Liver (tissue), 8 donors: ENCODE measurements at regions not wholly inside any gene's neighbourhood (a gene's known extent, or its start where the extent isn't known, plus 50 kb on each side); places are given as distances from the start of the nearest gene placed in this dataset.

ENCODE experiments used
- DNase-seq: peaks from one replicate; pipeline ENCODE4 v3.0.0-alpha.2; 2017; ENCODE audit warnings: low spot score
- H3K27ac ChIP-seq, 2 donors: one replicate each; pipeline ENCODE4 v1.7.0; 2013; ENCODE audit warnings: inconsistent platforms in 2 of 2, low read length in 2 of 2, control low read depth in 1 of 2, low read depth in 1 of 2, mild to moderate bottlenecking in 1 of 2
- H3K27me3 ChIP-seq, 4 donors: one replicate each; pipeline versions ENCODE4 v1.6.1 to v1.7.0; 2013; ENCODE audit warnings: low read length in 3 of 4, inconsistent platforms in 1 of 4, mild to moderate bottlenecking in 1 of 4, moderate library complexity in 1 of 4; ENCODE audit not compliant: control insufficient read depth in 4 of 4, insufficient read depth in 4 of 4
- H3K36me3 ChIP-seq, 4 donors: one replicate each; pipeline versions ENCODE4 v1.6.1 to v1.7.0; 2013; ENCODE audit warnings: low read length in 3 of 4, mild to moderate bottlenecking in 3 of 4, low read depth in 1 of 4, moderate library complexity in 1 of 4; ENCODE audit not compliant: control insufficient read depth in 4 of 4, insufficient read depth in 3 of 4
- H3K4me1 ChIP-seq, 4 donors: one replicate each; pipeline versions ENCODE4 v1.6.1 to v1.7.0; 2013; ENCODE audit warnings: low read length in 3 of 4, mild to moderate bottlenecking in 3 of 4, moderate library complexity in 1 of 4; ENCODE audit not compliant: control insufficient read depth in 4 of 4, insufficient read depth in 4 of 4
- H3K4me3 ChIP-seq, 3 donors: one replicate each; pipeline versions ENCODE4 v1.6.1 to v1.7.0; 2013; ENCODE audit warnings: low read length in 3 of 3, control low read depth in 1 of 3, low read depth in 1 of 3, mild to moderate bottlenecking in 1 of 3
- H3K9ac ChIP-seq, 2 donors: one replicate each; pipeline ENCODE4 v1.7.0; 2013; ENCODE audit warnings: low read length in 2 of 2, mild to moderate bottlenecking in 2 of 2, moderate library complexity in 2 of 2, control low read depth in 1 of 2, low read depth in 1 of 2
- H3K9me3 ChIP-seq, 4 donors: one replicate each; pipeline versions ENCODE4 v1.6.1 to v1.7.0; 2013; ENCODE audit warnings: low read length in 3 of 4; ENCODE audit not compliant: control insufficient read depth in 4 of 4
- EGR1 ChIP-seq, 2 donors: IDR thresholded peaks; 2 replicates each; pipeline ENCODE4 v1.6.1; 2016 to 2018; ENCODE audit warnings: antibody characterized with exemption in 2 of 2, low read depth in 2 of 2
- FOXA1 ChIP-seq: IDR thresholded peaks from 2 replicates; pipeline ENCODE4 v1.6.1; 2016; ENCODE audit warnings: antibody characterized with exemption
- FOXA2 ChIP-seq: IDR thresholded peaks from 2 replicates; pipeline ENCODE4 v1.6.1; 2016; ENCODE audit warnings: antibody characterized with exemption
- GABPA ChIP-seq, 2 donors: IDR thresholded peaks in 1 of 2; conservative IDR thresholded peaks in 1 of 2; 2 replicates each; pipeline ENCODE4 v1.6.1; 2016; ENCODE audit warnings: antibody characterized with exemption in 2 of 2, mild to moderate bottlenecking in 1 of 2, moderate library complexity in 1 of 2
- HNF4A ChIP-seq, 2 donors: conservative IDR thresholded peaks; 2 replicates each; pipeline ENCODE4 v1.6.1; 2016; ENCODE audit warnings: antibody characterized with exemption in 2 of 2, mild to moderate bottlenecking in 2 of 2
- HNF4G ChIP-seq: IDR thresholded peaks from 2 replicates; pipeline ENCODE4 v1.6.1; 2016; ENCODE audit warnings: antibody characterized with exemption
- JUND ChIP-seq, 2 donors: IDR thresholded peaks; 2 replicates each; pipeline ENCODE4 v1.6.1; 2016; ENCODE audit warnings: antibody characterized with exemption in 2 of 2
- NR2F2 ChIP-seq: IDR thresholded peaks from 2 replicates; pipeline ENCODE4 v1.6.1; 2016; ENCODE audit warnings: antibody characterized with exemption
- RAD21 ChIP-seq, 2 donors: IDR thresholded peaks; 2 replicates each; pipeline ENCODE4 v1.6.1; 2016; ENCODE audit warnings: antibody characterized with exemption in 2 of 2, mild to moderate bottlenecking in 2 of 2
- RXRA ChIP-seq, 2 donors: IDR thresholded peaks; 2 replicates each; pipeline ENCODE4 v1.6.1; 2017 to 2018; ENCODE audit warnings: antibody characterized with exemption in 2 of 2, mild to moderate bottlenecking in 1 of 2
- SP1 ChIP-seq: IDR thresholded peaks from 2 replicates; pipeline ENCODE4 v1.6.1; 2018; ENCODE audit warnings: antibody characterized with exemption, mild to moderate bottlenecking
- TAF1 ChIP-seq: conservative IDR thresholded peaks from 2 replicates; pipeline ENCODE4 v1.6.1; 2016; ENCODE audit warnings: antibody characterized with exemption, mild to moderate bottlenecking
- WGBS: extraction: QIAGEN DNeasy Blood & Tissue Kit; methylation state at CpG from one replicate; pipeline ENCODE4 v1.1.7; 2013; 5-methylcytosine and 5-hydroxymethylcytosine counted together
- TF ChIP-seq, protein P1 (sequence below): IDR thresholded peaks from 2 replicates; pipeline ENCODE4 v1.6.1; 2016; ENCODE audit warnings: antibody characterized with exemption
- TF ChIP-seq, protein P2 (sequence below): IDR thresholded peaks from 2 replicates; pipeline ENCODE4 v1.6.1; 2016; ENCODE audit warnings: antibody characterized with exemption
- TF ChIP-seq, protein P3 (sequence below): IDR thresholded peaks from 2 replicates; pipeline ENCODE4 v1.6.1; 2016; ENCODE audit warnings: antibody characterized with exemption
- TF ChIP-seq, protein P4 (sequence below): IDR thresholded peaks from 2 replicates; pipeline ENCODE4 v1.6.1; 2016; ENCODE audit warnings: antibody characterized with exemption, mild to moderate bottlenecking
- TF ChIP-seq, protein P5 (sequence below): fragments of 150-350 bp; IDR thresholded peaks from 2 replicates; pipeline ENCODE4 v1.5.1; 2017; ENCODE audit warnings: improper control_type of control experiment, low read depth, low read length; ENCODE audit not compliant: missing input control
- donor health status: healthy.
- donor health status: healthy.
- donor health status: healthy.
- donor health status: healthy.
- donor health status: healthy.

DNA sequence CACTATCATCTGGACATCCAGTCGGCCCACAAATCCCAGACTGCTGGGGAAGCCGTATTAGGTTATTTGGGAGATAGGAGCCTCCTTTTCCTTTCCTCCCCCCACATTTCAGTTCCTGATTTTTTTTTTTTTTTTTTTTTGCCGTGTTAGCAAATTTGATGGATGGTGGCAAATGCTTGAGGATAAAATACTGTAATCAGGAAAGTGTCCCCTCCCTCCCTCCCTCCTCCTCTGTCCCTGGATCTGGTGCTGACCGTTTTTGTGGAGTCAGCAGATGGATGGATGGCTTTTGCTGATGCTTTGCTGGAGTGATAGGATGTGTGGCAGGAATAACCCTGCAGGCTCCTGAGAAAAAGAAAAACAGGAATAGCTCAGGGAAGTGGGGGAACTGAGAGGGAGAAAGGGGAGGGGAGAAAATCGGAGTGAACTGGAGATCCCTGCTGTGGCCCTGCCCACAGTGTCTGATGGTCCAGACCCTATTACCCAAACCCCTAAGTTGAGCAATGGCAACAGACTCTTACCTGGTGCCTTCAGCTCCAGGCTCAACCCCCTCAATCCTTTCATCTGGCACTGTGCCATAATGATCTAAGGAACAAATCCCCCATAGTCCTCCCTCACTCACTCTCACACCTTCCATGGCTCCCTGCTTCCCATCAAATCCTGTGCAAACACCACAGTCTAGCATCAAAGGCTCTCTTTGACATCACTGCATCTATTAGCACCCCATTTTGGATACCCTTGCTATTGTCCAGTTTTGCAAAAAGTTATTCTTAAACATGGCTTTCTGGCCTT, 277.3 kb upstream of the CHD6 start:
- no peak overlapping the region for H3K27ac ChIP-seq
- H3K4me1 ChIP-seq, result no peaks in the 10 kb centered on the region
- H3K27me3 ChIP-seq, result peaks cover 0 to 6% (median 0%) of the 10 kb centered on the region in 4 donors
- no peak overlapping the region for H3K4me3 ChIP-seq
- H3K9me3 ChIP-seq, result no peaks in the 10 kb centered on the region
- H3K9ac ChIP-seq, result no peak overlapping the region
- no peaks in the 10 kb centered on the region for H3K36me3 ChIP-seq
- TF ChIP-seq EGR1 (IDR thresholded peaks at IDR 0.05; ENCODE audit: low read depth in 2 of 2), result no peak
- no peak for TF ChIP-seq SP1
- no peak for TF ChIP-seq HNF4G
- TF ChIP-seq, protein P1, sequence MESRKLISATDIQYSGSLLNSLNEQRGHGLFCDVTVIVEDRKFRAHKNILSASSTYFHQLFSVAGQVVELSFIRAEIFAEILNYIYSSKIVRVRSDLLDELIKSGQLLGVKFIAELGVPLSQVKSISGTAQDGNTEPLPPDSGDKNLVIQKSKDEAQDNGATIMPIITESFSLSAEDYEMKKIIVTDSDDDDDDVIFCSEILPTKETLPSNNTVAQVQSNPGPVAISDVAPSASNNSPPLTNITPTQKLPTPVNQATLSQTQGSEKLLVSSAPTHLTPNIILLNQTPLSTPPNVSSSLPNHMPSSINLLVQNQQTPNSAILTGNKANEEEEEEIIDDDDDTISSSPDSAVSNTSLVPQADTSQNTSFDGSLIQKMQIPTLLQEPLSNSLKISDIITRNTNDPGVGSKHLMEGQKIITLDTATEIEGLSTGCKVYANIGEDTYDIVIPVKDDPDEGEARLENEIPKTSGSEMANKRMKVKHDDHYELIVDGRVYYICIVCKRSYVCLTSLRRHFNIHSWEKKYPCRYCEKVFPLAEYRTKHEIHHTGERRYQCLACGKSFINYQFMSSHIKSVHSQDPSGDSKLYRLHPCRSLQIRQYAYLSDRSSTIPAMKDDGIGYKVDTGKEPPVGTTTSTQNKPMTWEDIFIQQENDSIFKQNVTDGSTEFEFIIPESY, result no peak
- no peak for TF ChIP-seq HNF4A (conservative IDR thresholded peaks at IDR 0.05)
- TF ChIP-seq JUND (IDR thresholded peaks at IDR 0.05), result no peak
- no peak for TF ChIP-seq TAF1
- TF ChIP-seq, protein P2, sequence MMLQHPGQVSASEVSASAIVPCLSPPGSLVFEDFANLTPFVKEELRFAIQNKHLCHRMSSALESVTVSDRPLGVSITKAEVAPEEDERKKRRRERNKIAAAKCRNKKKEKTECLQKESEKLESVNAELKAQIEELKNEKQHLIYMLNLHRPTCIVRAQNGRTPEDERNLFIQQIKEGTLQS, result no peak
- TF ChIP-seq, protein P3, sequence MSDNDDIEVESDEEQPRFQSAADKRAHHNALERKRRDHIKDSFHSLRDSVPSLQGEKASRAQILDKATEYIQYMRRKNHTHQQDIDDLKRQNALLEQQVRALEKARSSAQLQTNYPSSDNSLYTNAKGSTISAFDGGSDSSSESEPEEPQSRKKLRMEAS, result no peak
- TF ChIP-seq, protein P4, sequence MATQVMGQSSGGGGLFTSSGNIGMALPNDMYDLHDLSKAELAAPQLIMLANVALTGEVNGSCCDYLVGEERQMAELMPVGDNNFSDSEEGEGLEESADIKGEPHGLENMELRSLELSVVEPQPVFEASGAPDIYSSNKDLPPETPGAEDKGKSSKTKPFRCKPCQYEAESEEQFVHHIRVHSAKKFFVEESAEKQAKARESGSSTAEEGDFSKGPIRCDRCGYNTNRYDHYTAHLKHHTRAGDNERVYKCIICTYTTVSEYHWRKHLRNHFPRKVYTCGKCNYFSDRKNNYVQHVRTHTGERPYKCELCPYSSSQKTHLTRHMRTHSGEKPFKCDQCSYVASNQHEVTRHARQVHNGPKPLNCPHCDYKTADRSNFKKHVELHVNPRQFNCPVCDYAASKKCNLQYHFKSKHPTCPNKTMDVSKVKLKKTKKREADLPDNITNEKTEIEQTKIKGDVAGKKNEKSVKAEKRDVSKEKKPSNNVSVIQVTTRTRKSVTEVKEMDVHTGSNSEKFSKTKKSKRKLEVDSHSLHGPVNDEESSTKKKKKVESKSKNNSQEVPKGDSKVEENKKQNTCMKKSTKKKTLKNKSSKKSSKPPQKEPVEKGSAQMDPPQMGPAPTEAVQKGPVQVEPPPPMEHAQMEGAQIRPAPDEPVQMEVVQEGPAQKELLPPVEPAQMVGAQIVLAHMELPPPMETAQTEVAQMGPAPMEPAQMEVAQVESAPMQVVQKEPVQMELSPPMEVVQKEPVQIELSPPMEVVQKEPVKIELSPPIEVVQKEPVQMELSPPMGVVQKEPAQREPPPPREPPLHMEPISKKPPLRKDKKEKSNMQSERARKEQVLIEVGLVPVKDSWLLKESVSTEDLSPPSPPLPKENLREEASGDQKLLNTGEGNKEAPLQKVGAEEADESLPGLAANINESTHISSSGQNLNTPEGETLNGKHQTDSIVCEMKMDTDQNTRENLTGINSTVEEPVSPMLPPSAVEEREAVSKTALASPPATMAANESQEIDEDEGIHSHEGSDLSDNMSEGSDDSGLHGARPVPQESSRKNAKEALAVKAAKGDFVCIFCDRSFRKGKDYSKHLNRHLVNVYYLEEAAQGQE, result no peak
- TF ChIP-seq RAD21 (IDR thresholded peaks at IDR 0.05), result no peak
- TF ChIP-seq FOXA2, result no peak
- TF ChIP-seq FOXA1, result no peak
- no peak for TF ChIP-seq GABPA (IDR thresholded peaks at IDR 0.05 in 1 of 2, conservative IDR thresholded peaks at IDR 0.05 in 1 of 2)
- no peak for TF ChIP-seq RXRA (IDR thresholded peaks at IDR 0.05)
- no peak for TF ChIP-seq NR2F2
- WGBS, result 43% methylated on average over 5 of the region's 5 CpGs
- DNase-seq, result no peak

DNA sequence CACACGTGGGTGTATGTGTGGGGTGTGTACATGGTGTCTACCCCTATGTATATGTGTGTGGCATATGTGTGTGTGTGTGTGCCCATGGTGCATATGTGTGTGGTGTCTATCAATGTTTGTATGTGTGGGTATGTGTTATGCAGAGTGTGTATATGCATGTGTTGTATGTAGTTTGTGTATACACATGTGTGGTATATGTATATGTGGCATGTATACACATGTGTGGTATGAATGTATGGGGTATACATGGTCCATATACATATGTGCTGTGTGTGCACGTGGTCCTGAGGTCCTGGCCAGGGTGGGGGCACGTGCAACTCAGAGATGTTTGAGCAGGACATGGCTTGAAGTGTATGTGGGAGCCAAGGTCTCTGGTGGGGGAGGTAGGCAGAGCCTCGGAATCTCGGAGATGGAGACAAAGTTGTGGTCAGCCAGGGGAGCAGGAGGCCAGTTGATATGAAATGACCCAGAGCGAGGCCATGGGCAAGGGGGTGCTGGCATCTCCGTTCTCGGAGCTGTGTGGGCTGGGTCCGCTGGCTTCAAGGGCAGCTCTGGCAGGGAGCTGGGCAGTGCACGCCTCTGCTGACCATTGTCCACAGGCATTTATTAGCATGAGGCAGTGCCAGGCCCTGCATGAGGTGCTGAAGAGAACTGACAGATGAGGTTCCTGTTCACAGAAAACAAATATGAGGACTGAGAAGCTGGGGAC, 276.2 kb upstream of the CHD6 start:
- Histone ChIP-seq H3K9me3 (no peaks in the 10 kb centered on the region), H3K4me1 (no peaks in the 10 kb centered on the region), H3K9ac (no peak overlapping the region), H3K36me3 (no peaks in the 10 kb centered on the region), H3K4me3 (no peak overlapping the region), H3K27ac (no peak overlapping the region), H3K27me3 (peaks cover 0 to 5% (median 0%) of the 10 kb centered on the region in 4 donors)
- 84% methylated on average over 10 of the region's 10 CpGs for WGBS
- no peak for DNase-seq
- TF ChIP-seq TAF1 (no peak), HNF4G (no peak), RXRA (IDR thresholded peaks at IDR 0.05) (no peak), FOXA2 (no peak), NR2F2 (no peak)
- TF ChIP-seq, protein P5, sequence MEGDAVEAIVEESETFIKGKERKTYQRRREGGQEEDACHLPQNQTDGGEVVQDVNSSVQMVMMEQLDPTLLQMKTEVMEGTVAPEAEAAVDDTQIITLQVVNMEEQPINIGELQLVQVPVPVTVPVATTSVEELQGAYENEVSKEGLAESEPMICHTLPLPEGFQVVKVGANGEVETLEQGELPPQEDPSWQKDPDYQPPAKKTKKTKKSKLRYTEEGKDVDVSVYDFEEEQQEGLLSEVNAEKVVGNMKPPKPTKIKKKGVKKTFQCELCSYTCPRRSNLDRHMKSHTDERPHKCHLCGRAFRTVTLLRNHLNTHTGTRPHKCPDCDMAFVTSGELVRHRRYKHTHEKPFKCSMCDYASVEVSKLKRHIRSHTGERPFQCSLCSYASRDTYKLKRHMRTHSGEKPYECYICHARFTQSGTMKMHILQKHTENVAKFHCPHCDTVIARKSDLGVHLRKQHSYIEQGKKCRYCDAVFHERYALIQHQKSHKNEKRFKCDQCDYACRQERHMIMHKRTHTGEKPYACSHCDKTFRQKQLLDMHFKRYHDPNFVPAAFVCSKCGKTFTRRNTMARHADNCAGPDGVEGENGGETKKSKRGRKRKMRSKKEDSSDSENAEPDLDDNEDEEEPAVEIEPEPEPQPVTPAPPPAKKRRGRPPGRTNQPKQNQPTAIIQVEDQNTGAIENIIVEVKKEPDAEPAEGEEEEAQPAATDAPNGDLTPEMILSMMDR, result no peak
